WTC11 (cell line): ENCODE measurements at regions not wholly inside any gene's neighbourhood (a gene's known extent, or its start where the extent isn't known, plus 50 kb on each side); places are given as distances from the start of the nearest gene placed in this dataset.

Source experiments
- ATAC-seq: fragments of 200-7000 bp; cut with Tn5 transposase; 2 replicates; pipeline ENCODE4 v1.10.0; 2021; ENCODE audit warnings: mild to moderate bottlenecking, moderate library complexity
- CTCF ChIA-PET: fragments of 300-600 bp; sonication (Branson Sonifier 250); formaldehyde crosslinking; loops from one replicate; lab custom pipeline; 2021; ENCODE audit warnings: antibody characterized with exemption; lab: Charles Lee
- POLR2A ChIA-PET: fragments of 350-600 bp; sonication (Branson Sonifier 250); formaldehyde crosslinking; loops from one replicate; lab custom pipeline; 2021; ENCODE audit warnings: antibody characterized with exemption; lab: Charles Lee
- DNase-seq: peaks from one replicate; pipeline ENCODE4 v3.0.0; 2021; ENCODE audit warnings: low spot score
- H3K27ac Mint-ChIP-seq: 2 replicates; pipeline ENCODE4 v1.8.0; 2021; ENCODE audit warnings: mixed read lengths
- H3K27me3 Mint-ChIP-seq: 2 replicates; pipeline ENCODE4 v1.8.0; 2021; ENCODE audit warnings: low read depth, mild to moderate bottlenecking, moderate library complexity, mixed read lengths
- H3K36me3 Mint-ChIP-seq: 2 replicates; pipeline ENCODE4 v1.8.0; 2021; ENCODE audit warnings: mixed read lengths
- H3K4me1 Mint-ChIP-seq: 2 replicates; pipeline ENCODE4 v1.8.0; 2022; ENCODE audit warnings: mixed read lengths
- H3K4me3 Mint-ChIP-seq: 2 replicates; pipeline ENCODE4 v1.8.0; 2021; ENCODE audit warnings: mild to moderate bottlenecking, moderate library complexity, mixed read lengths
- H3K9me3 Mint-ChIP-seq: 2 replicates; pipeline ENCODE4 v1.8.0; 2021; ENCODE audit warnings: mixed read lengths
- CDX4 ChIP-seq: fragments of 250-450 bp; sonication (Bioruptor Pico); IDR thresholded peaks from 2 replicates; pipeline ENCODE4 v1.9.0; 2021; ENCODE audit warnings: moderate library complexity, mild to moderate bottlenecking, inconsistent platforms, borderline replicate concordance
- CREB1 ChIP-seq: sonication (generic); formaldehyde crosslinking; IDR thresholded peaks from 2 replicates; pipeline ENCODE4 v1.8.0; 2023; ENCODE audit warnings: mild to moderate bottlenecking, missing genetic modification reagents
- EMX1 ChIP-seq: fragments of 250-450 bp; sonication (Bioruptor Pico); IDR thresholded peaks from 2 replicates; pipeline ENCODE4 v1.8.0; 2021; ENCODE audit warnings: mild to moderate bottlenecking
- FOXK1 ChIP-seq: sonication (generic); formaldehyde crosslinking; IDR thresholded peaks from 2 replicates; pipeline ENCODE4 v1.8.0; 2022; ENCODE audit warnings: mild to moderate bottlenecking, moderate library complexity, missing genetic modification reagents
- FOXP1 ChIP-seq: sonication (generic); formaldehyde crosslinking; IDR thresholded peaks from 2 replicates; pipeline ENCODE4 v1.8.0; 2022; ENCODE audit warnings: missing genetic modification reagents, mild to moderate bottlenecking, moderate library complexity, borderline replicate concordance
- GABPB1 ChIP-seq: sonication (generic); formaldehyde crosslinking; IDR thresholded peaks from 2 replicates; pipeline ENCODE4 v1.8.1; 2023; ENCODE audit warnings: mild to moderate bottlenecking, missing genetic modification reagents
- HMGA2 ChIP-seq: fragments of 250-450 bp; sonication (Bioruptor Pico); IDR thresholded peaks from 2 replicates; pipeline ENCODE4 v1.4.0; 2021; ENCODE audit warnings: mild to moderate bottlenecking, moderate library complexity
- JAZF1 ChIP-seq: fragments of 250-450 bp; sonication (Bioruptor Pico); IDR thresholded peaks from 2 replicates; pipeline ENCODE4 v1.9.0; 2021; ENCODE audit warnings: moderate library complexity, mild to moderate bottlenecking, inconsistent platforms
- NR2C2 ChIP-seq: sonication (generic); formaldehyde crosslinking; IDR thresholded peaks from 2 replicates; pipeline ENCODE4 v1.8.0; 2022; ENCODE audit warnings: mild to moderate bottlenecking, missing genetic modification reagents
- OVOL2 ChIP-seq: fragments of 250-450 bp; sonication (Bioruptor Pico); IDR thresholded peaks from 2 replicates; pipeline ENCODE4 v1.9.0; 2021; ENCODE audit warnings: mild to moderate bottlenecking, borderline replicate concordance
- RORB ChIP-seq: fragments of 250-450 bp; sonication (Bioruptor Pico); IDR thresholded peaks from 2 replicates; pipeline ENCODE4 v1.9.0; 2021; ENCODE audit warnings: mild to moderate bottlenecking
- TP53 ChIP-seq: sonication (generic); formaldehyde crosslinking; IDR thresholded peaks from 2 replicates; pipeline ENCODE4 v1.8.1; 2023; ENCODE audit warnings: mild to moderate bottlenecking, missing genetic modification reagents
- USF1 ChIP-seq: sonication (generic); formaldehyde crosslinking; IDR thresholded peaks from 2 replicates; pipeline ENCODE4 v1.8.0; 2022; ENCODE audit warnings: mild to moderate bottlenecking, missing genetic modification reagents
- ZNF232 ChIP-seq: sonication (generic); formaldehyde crosslinking; IDR thresholded peaks from 2 replicates; pipeline ENCODE4 v1.8.0; 2022; ENCODE audit warnings: mild to moderate bottlenecking, missing genetic modification reagents
- ZNF416 ChIP-seq: fragments of 250-450 bp; sonication (Bioruptor Pico); IDR thresholded peaks from 2 replicates; pipeline ENCODE4 v1.9.0; 2021; ENCODE audit warnings: mild to moderate bottlenecking, inconsistent platforms
- TF ChIP-seq, protein P1 (sequence below): fragments of 250-450 bp; sonication (Bioruptor Pico); IDR thresholded peaks from 2 replicates; pipeline ENCODE4 v1.9.0; 2021; ENCODE audit warnings: mild to moderate bottlenecking
- TF ChIP-seq, protein P2 (sequence below): sonication (generic); formaldehyde crosslinking; conservative IDR thresholded peaks from 2 replicates; pipeline ENCODE4 v1.8.1; 2022; ENCODE audit warnings: mild to moderate bottlenecking, missing genetic modification reagents
- TF ChIP-seq, protein P3 (sequence below): sonication (generic); formaldehyde crosslinking; IDR thresholded peaks from 2 replicates; pipeline ENCODE4 v1.8.0; 2022; ENCODE audit warnings: mild to moderate bottlenecking, missing genetic modification reagents
- TF ChIP-seq, protein P4 (sequence below): sonication (generic); formaldehyde crosslinking; IDR thresholded peaks from 2 replicates; pipeline ENCODE4 v1.8.1; 2022; ENCODE audit warnings: missing genetic modification reagents, borderline replicate concordance
- TF ChIP-seq, protein P5 (sequence below): sonication (generic); formaldehyde crosslinking; IDR thresholded peaks from 2 replicates; pipeline ENCODE4 v1.8.1; 2023; ENCODE audit warnings: mild to moderate bottlenecking, moderate library complexity, missing genetic modification reagents

DNA sequence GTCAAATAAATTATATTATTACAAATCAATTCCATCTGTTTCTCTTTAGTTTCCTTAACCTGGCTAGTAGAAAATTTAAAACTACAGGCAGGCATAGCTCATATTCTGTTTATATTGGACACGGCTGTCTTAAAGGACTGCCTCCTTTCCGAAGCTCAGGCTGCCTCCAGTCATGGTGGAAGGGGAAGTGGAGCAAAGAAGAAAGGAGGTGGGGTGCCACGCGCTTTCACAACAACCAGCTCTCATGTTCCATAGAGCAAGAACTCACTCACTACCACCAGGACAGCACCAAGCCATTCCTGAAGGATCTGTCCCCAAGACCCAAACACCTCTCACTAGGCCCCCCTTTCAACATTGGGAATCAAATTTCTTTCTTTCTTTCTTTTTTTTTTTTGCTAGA lies 149.3 kb upstream of the KCNJ18 start:
- Mint-ChIP-seq H3K27me3 (no peaks in the 10 kb centered on the region), H3K4me3 (no peak overlapping the region), H3K4me1 (no peaks in the 10 kb centered on the region), H3K36me3 (peaks cover 31% of the 10 kb centered on the region), H3K9me3 (peaks cover 22% of the 10 kb centered on the region), H3K27ac (no peak overlapping the region)
- TF ChIP-seq FOXK1 (CRISPR knock-in tag), result no peak
- TF ChIP-seq EMX1, result no peak
- no peak for TF ChIP-seq TP53 (CRISPR knock-in tag)
- ChIA-PET CTCF (no interaction called here), POLR2A (no interaction called here)
- no peak for DNase-seq
- no peak for ATAC-seq

DNA sequence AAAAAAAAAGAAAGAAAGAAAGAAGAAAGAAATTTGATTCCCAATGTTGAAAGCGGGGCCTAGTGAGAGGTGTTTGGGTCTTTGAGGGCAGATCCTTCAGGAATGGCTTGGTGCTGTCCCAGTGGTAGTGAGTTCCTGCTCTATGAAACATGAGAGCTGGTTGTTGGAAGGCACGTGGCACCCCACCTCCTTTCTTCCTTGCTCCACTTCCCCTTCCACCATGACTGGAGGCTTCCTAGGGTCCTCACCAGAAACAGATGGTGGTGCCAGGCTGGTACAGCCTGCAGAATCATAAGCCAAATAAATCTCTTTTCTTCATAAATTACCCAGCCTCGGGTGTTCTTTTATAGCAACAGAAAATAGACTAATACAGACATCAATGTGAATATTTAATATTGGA lies 147.3 kb upstream of the KCNJ18 start:
- H3K9me3 Mint-ChIP-seq, result peaks cover 7% of the 10 kb centered on the region
- no peak for DNase-seq

GRCh38 chr17:21548236-21548635 lies 144.1 kb upstream of the KCNJ18 start:
- DNase-seq (no peak), ATAC-seq (no peak)
- H3K4me3 Mint-ChIP-seq, result no peak overlapping the region
- POLR2A ChIA-PET, result no interaction called here
- H3K27me3 Mint-ChIP-seq, result peaks cover 32% of the 10 kb centered on the region
- peaks cover 19% of the 10 kb centered on the region for H3K9me3 Mint-ChIP-seq
- H3K36me3 Mint-ChIP-seq, result peaks cover 20% of the 10 kb centered on the region
- CTCF ChIA-PET, result no interaction called here
- H3K27ac Mint-ChIP-seq, result no peak overlapping the region
- H3K4me1 Mint-ChIP-seq, result peaks cover 10% of the 10 kb centered on the region
- TF ChIP-seq FOXP1 (CRISPR knock-in tag), result no peak
- no peak for TF ChIP-seq CDX4 (CRISPR knock-in tag)
- TF ChIP-seq GABPB1 (CRISPR knock-in tag), result no peak
- TF ChIP-seq OVOL2 (CRISPR knock-in tag), result no peak
- no peak for TF ChIP-seq JAZF1 (CRISPR knock-in tag)
- TF ChIP-seq RORB (CRISPR knock-in tag), result no peak
- TF ChIP-seq USF1 (CRISPR knock-in tag), result no peak
- no peak for TF ChIP-seq CREB1
- TF ChIP-seq, protein P1, sequence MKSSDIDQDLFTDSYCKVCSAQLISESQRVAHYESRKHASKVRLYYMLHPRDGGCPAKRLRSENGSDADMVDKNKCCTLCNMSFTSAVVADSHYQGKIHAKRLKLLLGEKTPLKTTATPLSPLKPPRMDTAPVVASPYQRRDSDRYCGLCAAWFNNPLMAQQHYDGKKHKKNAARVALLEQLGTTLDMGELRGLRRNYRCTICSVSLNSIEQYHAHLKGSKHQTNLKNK (CRISPR knock-in tag), result no peak
- TF ChIP-seq ZNF232 (CRISPR knock-in tag), result no peak
- TF ChIP-seq EMX1, result no peak
- TF ChIP-seq, protein P2, sequence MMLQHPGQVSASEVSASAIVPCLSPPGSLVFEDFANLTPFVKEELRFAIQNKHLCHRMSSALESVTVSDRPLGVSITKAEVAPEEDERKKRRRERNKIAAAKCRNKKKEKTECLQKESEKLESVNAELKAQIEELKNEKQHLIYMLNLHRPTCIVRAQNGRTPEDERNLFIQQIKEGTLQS (CRISPR knock-in tag), result no peak

More for the DNA sequence above, 147.3 kb upstream of the KCNJ18 start:
- H3K27ac Mint-ChIP-seq, result no peak overlapping the region
- ChIA-PET POLR2A (no interaction called here), CTCF (interaction anchor here (1.0 to 2.1 kb wide), 4 partner anchors 32 to 88 kb away, joined by 3 to 5 read pairs (median 4); no protein-coding TSS in a partner anchor)
- no peak overlapping the region for H3K4me3 Mint-ChIP-seq
- ATAC-seq, result no peak
- peaks cover 23% of the 10 kb centered on the region for H3K36me3 Mint-ChIP-seq
- peaks cover 12% of the 10 kb centered on the region for H3K27me3 Mint-ChIP-seq
- H3K4me1 Mint-ChIP-seq, result peaks cover 8% of the 10 kb centered on the region
- TF ChIP-seq, protein P3, sequence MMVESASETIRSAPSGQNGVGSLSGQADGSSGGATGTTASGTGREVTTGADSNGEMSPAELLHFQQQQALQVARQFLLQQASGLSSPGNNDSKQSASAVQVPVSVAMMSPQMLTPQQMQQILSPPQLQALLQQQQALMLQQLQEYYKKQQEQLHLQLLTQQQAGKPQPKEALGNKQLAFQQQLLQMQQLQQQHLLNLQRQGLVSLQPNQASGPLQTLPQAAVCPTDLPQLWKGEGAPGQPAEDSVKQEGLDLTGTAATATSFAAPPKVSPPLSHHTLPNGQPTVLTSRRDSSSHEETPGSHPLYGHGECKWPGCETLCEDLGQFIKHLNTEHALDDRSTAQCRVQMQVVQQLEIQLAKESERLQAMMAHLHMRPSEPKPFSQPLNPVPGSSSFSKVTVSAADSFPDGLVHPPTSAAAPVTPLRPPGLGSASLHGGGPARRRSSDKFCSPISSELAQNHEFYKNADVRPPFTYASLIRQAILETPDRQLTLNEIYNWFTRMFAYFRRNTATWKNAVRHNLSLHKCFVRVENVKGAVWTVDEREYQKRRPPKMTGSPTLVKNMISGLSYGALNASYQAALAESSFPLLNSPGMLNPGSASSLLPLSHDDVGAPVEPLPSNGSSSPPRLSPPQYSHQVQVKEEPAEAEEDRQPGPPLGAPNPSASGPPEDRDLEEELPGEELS, result no peak
- TF ChIP-seq NR2C2 (CRISPR knock-in tag), result no peak
- TF ChIP-seq, protein P4, sequence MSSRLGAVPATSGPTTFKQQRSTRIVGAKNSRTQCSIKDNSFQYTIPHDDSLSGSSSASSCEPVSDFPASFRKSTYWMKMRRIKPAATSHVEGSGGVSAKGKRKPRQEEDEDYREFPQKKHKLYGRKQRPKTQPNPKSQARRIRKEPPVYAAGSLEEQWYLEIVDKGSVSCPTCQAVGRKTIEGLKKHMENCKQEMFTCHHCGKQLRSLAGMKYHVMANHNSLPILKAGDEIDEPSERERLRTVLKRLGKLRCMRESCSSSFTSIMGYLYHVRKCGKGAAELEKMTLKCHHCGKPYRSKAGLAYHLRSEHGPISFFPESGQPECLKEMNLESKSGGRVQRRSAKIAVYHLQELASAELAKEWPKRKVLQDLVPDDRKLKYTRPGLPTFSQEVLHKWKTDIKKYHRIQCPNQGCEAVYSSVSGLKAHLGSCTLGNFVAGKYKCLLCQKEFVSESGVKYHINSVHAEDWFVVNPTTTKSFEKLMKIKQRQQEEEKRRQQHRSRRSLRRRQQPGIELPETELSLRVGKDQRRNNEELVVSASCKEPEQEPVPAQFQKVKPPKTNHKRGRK (CRISPR knock-in tag), result no peak
- no peak for TF ChIP-seq HMGA2 (CRISPR knock-in tag)
- TF ChIP-seq, protein P5, sequence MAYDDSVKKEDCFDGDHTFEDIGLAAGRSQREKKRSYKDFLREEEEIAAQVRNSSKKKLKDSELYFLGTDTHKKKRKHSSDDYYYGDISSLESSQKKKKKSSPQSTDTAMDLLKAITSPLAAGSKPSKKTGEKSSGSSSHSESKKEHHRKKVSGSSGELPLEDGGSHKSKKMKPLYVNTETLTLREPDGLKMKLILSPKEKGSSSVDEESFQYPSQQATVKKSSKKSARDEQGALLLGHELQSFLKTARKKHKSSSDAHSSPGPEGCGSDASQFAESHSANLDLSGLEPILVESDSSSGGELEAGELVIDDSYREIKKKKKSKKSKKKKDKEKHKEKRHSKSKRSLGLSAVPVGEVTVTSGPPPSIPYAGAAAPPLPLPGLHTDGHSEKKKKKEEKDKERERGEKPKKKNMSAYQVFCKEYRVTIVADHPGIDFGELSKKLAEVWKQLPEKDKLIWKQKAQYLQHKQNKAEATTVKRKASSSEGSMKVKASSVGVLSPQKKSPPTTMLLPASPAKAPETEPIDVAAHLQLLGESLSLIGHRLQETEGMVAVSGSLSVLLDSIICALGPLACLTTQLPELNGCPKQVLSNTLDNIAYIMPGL (CRISPR knock-in tag), result no peak
- TF ChIP-seq ZNF416 (CRISPR knock-in tag), result no peak
- TF ChIP-seq OVOL2 (CRISPR knock-in tag), result no peak
- no peak for TF ChIP-seq CDX4 (CRISPR knock-in tag)
